ENCODE measurements at regions not wholly inside any gene's neighbourhood (a gene's known extent, or its start where the extent isn't known, plus 50 kb on each side); places are given as distances from the start of the nearest gene placed in this dataset.

- TF ChIP-seq, protein P1, sequence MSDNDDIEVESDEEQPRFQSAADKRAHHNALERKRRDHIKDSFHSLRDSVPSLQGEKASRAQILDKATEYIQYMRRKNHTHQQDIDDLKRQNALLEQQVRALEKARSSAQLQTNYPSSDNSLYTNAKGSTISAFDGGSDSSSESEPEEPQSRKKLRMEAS (CRISPR knock-in tag; IDR thresholded peaks at IDR 0.05) = no peak
- TF ChIP-seq, protein P2, sequence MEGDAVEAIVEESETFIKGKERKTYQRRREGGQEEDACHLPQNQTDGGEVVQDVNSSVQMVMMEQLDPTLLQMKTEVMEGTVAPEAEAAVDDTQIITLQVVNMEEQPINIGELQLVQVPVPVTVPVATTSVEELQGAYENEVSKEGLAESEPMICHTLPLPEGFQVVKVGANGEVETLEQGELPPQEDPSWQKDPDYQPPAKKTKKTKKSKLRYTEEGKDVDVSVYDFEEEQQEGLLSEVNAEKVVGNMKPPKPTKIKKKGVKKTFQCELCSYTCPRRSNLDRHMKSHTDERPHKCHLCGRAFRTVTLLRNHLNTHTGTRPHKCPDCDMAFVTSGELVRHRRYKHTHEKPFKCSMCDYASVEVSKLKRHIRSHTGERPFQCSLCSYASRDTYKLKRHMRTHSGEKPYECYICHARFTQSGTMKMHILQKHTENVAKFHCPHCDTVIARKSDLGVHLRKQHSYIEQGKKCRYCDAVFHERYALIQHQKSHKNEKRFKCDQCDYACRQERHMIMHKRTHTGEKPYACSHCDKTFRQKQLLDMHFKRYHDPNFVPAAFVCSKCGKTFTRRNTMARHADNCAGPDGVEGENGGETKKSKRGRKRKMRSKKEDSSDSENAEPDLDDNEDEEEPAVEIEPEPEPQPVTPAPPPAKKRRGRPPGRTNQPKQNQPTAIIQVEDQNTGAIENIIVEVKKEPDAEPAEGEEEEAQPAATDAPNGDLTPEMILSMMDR (IDR thresholded peaks at IDR 0.05 in 2 of 3, conservative IDR thresholded peaks at IDR 0.05 in 1 of 3; ENCODE audit: insufficient read depth in 2 of 3, low read depth in 1 of 3, low read length in 3 of 3) = no peak
- no peak for TF ChIP-seq SMAD1 (IDR thresholded peaks at IDR 0.05; ENCODE audit: low read depth, low read length, partially characterized antibody)
These were observed 220.6 kb upstream of the S100G start for GRCh38 chrX:16429406-16429805.
